Naive B cell (primary cell): ENCODE measurements at regions not wholly inside any gene's neighbourhood (a gene's known extent, or its start where the extent isn't known, plus 50 kb on each side); places are given as distances from the start of the nearest gene placed in this dataset.
A peak's percentile ranks its signal among the peaks of the same experiment; 100 is the strongest.

ENCODE experiments used
- ATAC-seq, 2 donors: fragments of 150-1000 bp; cut with Tn5 transposase; 2 replicates each; pipeline ENCODE4 v1.10.0; 2021; ENCODE audit warnings: low read depth in 2 of 2, mild to moderate bottlenecking in 2 of 2, moderate library complexity in 2 of 2
- DNase-seq: peaks from one replicate; pipeline ENCODE4 v3.0.0; 2022
- H3K27ac Mint-ChIP-seq, 6 donors: one replicate each; pipeline ENCODE4 v1.8.0; 2020 to 2022; ENCODE audit warnings: mild to moderate bottlenecking in 6 of 6, mixed read lengths in 6 of 6, moderate library complexity in 5 of 6, inconsistent platforms in 2 of 6
- H3K27me3 Mint-ChIP-seq, 3 donors: one replicate each; pipeline ENCODE4 v1.8.0; 2021 to 2022; ENCODE audit warnings: mixed read lengths in 3 of 3, mild to moderate bottlenecking in 1 of 3
- H3K36me3 Mint-ChIP-seq, 2 donors: one replicate each; pipeline ENCODE4 v1.8.0; 2020 to 2022; ENCODE audit warnings: mixed read lengths in 2 of 2, inconsistent platforms in 1 of 2, mild to moderate bottlenecking in 1 of 2
- H3K4me1 Mint-ChIP-seq, 3 donors: one replicate each; pipeline ENCODE4 v1.8.0; 2020 to 2022; ENCODE audit warnings: mixed read lengths in 3 of 3, inconsistent platforms in 1 of 3, mild to moderate bottlenecking in 1 of 3, moderate library complexity in 1 of 3
- H3K4me3 Mint-ChIP-seq, 8 donors: one replicate each; pipeline ENCODE4 v1.8.0; 2020 to 2022; ENCODE audit warnings: mild to moderate bottlenecking in 8 of 8, mixed read lengths in 8 of 8, moderate library complexity in 8 of 8, inconsistent platforms in 2 of 8
- H3K9me3 Mint-ChIP-seq, 7 donors: one replicate each; pipeline ENCODE4 v1.8.0; 2020 to 2022; ENCODE audit warnings: mixed read lengths in 7 of 7, mild to moderate bottlenecking in 5 of 7, inconsistent platforms in 2 of 7, moderate library complexity in 1 of 7

DNA sequence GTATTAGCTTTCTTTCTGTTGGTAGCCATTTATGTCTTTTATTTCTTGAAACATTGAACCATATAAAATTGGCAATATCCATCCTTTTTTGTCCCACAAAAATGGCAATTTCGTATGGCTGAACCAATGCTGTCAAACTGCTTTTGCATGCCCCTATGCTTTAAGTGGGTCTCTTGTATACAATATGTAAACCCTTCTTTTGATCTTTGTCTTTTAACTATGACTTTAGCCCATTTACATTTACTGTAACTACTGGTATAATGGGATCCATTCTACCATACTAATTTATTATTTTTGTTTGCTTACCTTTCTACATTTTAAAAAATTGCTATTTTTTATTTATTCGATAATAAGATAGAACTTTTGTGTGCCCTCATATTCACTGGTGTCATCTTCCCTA lies 93.4 kb downstream of the TENT4A start:
- Mint-ChIP-seq H3K27me3 (peaks cover 9 to 18% (median 14%) of the 10 kb centered on the region in 3 donors), H3K4me3 (no peak overlapping the region), H3K9me3 (peaks cover 3 to 27% (median 5%) of the 10 kb centered on the region in 7 donors), H3K36me3 (peaks cover 0 to 8% of the 10 kb centered on the region in 2 donors), H3K27ac (peak overlapping the region in 1 of 6 donors; percentile 11), H3K4me1 (no peaks in the 10 kb centered on the region)
- no peak for DNase-seq
- no peak for ATAC-seq

DNA sequence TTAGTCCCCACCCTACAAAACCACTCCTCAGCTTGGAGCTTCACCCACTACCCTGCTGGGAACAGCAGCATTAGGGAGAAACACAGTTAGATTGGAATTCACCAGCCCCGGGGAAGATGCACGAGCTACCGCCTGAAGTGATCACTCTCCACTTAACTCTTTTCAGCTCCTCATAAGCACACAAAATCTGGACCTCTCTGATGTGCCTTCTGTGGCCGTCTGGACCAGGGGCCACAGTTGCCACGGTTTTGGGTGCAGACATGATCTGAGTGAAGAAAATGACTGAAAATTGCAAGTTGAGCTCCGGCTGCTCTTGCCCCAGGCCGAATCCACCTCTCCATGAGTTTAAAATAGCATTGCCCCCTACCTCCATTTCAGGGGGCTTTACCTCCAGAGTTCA lies 95.2 kb downstream of the TENT4A start:
- Mint-ChIP-seq H3K27ac (no peak overlapping the region), H3K27me3 (peaks cover 9 to 18% (median 9%) of the 10 kb centered on the region in 3 donors)
- ATAC-seq: no peak

DNA sequence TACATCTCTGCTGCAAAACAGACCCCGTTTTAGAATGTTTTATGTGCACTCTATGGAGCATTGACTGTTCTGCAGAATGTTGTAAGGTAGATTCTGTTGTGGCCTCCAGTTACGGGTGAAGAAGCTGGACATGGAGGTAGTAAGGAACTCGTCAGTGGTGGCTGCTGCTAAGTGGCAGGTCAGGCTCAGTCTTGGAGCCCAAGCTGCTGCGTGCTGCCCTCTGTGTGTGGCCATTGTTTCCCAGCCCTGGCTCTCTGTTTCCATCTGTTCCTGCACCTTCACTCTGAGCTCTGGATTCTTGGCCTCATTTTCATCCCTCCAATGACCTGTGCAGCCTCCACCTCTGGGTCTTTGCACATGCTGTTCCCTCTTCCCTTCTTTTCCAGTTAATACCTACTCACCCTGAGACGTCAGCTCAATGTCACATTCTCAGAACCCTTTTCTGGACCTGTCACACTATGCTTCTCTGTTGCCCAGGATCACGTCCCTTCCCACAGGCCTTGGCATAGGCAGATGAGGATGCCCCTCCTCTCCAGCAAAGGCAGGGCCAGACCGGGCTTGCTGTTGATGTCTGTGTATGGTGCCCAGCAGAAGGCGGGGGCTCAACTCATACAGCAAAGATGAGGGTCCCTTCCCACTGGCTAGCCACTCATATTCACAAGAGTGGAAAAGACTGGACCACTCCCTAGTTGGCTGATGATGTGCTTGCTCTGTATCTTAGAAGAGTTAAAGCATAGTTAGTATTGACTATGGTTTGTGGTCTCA lies 97.6 kb downstream of the TENT4A start:
- Mint-ChIP-seq H3K27me3 (peaks cover 8 to 15% (median 9%) of the 10 kb centered on the region in 3 donors), H3K36me3 (peaks cover 0 to 8% of the 10 kb centered on the region in 2 donors), H3K27ac (no peak overlapping the region), H3K4me3 (no peak overlapping the region), H3K4me1 (no peaks in the 10 kb centered on the region), H3K9me3 (peaks cover 0 to 23% (median 5%) of the 10 kb centered on the region in 7 donors)
- ATAC-seq (no peak), DNase-seq (no peak)

More for the DNA sequence above, 95.2 kb downstream of the TENT4A start:
- Mint-ChIP-seq H3K4me3 (no peak overlapping the region), H3K9me3 (peaks cover 0 to 27% (median 5%) of the 10 kb centered on the region in 7 donors), H3K4me1 (no peaks in the 10 kb centered on the region), H3K36me3 (peaks cover 0 to 8% of the 10 kb centered on the region in 2 donors)
- DNase-seq: no peak

- DNase-seq: no peak
- Mint-ChIP-seq H3K27ac (no peak overlapping the region), H3K27me3 (peaks cover 8 to 15% (median 9%) of the 10 kb centered on the region in 3 donors), H3K9me3 (peaks cover 0 to 14% (median 5%) of the 10 kb centered on the region in 7 donors), H3K36me3 (no peaks in the 10 kb centered on the region), H3K4me1 (no peaks in the 10 kb centered on the region), H3K4me3 (no peak overlapping the region)
- no peak for ATAC-seq
These were observed 98.9 kb downstream of the TENT4A start for GRCh38 chr5:6812091-6812490.

DNA sequence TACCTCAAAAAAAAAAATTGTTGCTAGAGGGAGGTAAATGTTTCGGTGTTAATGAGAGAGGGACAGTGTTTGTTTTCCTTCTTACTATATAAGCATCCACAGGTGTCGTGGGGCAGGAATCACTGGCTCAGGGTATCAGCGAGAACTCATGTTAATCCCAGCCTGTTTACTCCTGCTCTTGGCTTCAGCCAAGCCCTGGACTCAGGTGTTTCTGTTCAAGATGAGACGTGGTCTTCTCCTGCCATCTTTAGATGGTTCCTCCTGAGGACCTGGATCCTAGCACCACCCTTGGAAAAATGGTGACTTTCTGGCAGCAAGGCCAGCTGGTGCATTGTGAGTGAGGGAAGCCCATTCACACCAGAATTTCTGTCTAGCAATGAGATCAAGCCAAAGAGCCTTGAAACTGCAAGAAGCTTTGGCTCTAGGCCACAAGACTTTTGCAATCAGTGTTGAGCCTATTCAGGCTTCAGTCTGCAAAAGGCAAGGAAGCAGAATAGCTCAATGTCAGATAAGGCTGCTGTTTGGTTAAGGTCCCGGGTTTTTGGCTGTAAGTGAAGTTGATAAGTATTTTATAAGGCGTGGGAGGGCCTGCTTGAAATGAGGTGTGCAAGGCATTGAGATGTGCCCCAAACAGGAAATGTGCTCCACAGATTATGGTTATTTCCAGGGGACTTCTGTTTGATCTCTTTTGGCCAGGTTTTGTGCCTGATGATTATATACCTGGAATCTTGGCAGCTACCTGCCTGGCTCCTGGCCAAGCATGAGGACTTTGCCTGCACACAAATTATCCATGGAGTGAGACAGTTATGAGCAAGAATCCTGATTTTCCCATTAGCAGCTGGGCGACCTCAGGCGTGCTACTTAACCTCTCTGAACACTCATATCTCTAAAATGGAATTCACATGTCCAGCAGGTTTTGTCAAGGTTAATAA lies 99.8 kb downstream of the TENT4A start:
- ATAC-seq (no peak), DNase-seq (no peak)
- H3K4me1 Mint-ChIP-seq: no peaks in the 10 kb centered on the region
- peaks cover 0 to 7% (median 1%) of the 10 kb centered on the region in 7 donors for H3K9me3 Mint-ChIP-seq
- H3K27ac Mint-ChIP-seq: peak overlapping the region in 2 of 6 donors; percentile 48 to 79
- no peak overlapping the region for H3K4me3 Mint-ChIP-seq
- no peaks in the 10 kb centered on the region for H3K36me3 Mint-ChIP-seq
- peaks cover 8 to 15% (median 9%) of the 10 kb centered on the region in 3 donors for H3K27me3 Mint-ChIP-seq

DNA sequence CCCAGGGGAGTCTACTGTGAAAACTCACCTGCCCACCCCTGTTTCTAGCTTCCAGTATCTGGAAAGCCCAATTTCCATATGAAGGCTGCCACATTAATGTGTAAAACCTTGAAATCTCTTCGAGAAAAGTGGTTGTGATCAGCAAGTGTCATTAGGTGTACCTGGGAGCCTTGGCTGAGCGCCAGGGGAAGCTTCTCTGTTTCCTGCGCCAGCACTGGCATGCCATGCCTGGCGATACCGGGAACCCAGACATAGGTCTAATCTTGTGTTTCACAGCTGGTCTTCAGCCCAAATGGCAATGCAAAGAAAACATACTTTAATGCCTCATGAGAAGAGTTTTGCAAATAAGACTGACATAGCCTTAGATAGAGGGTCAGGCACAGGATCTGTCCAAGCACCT lies 101.6 kb downstream of the TENT4A start:
- Mint-ChIP-seq H3K4me3 (no peak overlapping the region), H3K4me1 (no peaks in the 10 kb centered on the region), H3K9me3 (peaks cover 0 to 9% (median 5%) of the 10 kb centered on the region in 7 donors), H3K27ac (no peak overlapping the region), H3K36me3 (no peaks in the 10 kb centered on the region), H3K27me3 (peaks cover 10 to 17% (median 15%) of the 10 kb centered on the region in 3 donors)
- DNase-seq (no peak), ATAC-seq (no peak)

DNA sequence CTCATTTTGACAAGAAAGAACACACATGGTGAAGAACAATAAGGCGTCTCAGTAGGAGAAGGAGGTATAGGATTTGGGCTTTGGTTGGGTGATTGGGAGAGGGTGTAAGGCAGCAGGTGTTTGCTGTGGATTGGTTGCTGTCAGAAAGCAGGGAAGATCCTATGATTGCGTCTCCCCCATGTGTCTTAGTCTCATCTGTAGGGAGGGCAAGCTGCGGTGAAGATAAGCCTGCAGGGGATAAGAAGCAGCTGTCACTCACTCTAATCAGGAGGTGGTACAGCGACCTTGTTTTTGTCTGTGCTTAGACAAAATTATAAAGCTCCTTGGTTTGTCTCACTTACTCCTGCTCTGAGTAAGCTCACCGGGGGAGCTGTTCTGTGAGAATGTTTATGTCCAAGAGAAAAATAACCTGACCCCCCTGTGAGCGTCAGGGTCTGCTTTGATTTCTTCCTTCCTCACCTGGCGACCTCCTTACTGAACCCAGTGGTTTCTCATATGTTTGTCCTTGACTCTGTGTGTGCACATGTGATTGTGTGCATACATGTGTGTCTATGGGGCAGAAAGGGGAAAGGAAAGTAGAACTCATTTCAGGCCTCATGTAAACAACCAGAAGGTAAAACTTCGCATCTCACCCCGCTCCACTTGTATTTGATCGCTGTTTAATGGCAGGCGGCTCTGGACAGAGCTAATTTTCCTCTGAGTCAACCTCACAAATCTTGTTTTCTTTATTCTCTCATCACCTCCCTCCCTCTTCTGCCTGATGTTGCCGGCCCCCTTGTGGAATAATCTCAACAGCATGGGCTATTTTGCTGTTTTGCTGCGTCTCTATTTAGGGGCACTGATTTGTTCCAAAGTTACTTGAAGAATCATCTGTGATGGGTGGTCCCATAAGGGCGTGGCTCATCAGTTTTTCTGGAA lies 105.6 kb downstream of the TENT4A start:
- DNase-seq (no peak), ATAC-seq (no peak)
- Mint-ChIP-seq H3K4me1 (no peaks in the 10 kb centered on the region), H3K9me3 (peaks cover 13 to 32% (median 27%) of the 10 kb centered on the region in 7 donors), H3K36me3 (peaks cover 5 to 17% of the 10 kb centered on the region in 2 donors), H3K4me3 (no peak overlapping the region), H3K27ac (no peak overlapping the region), H3K27me3 (peaks cover 10 to 18% (median 17%) of the 10 kb centered on the region in 3 donors)

- Mint-ChIP-seq H3K4me1 (no peaks in the 10 kb centered on the region), H3K4me3 (no peak overlapping the region), H3K27me3 (peaks cover 10 to 20% (median 18%) of the 10 kb centered on the region in 3 donors), H3K9me3 (peaks cover 13 to 37% (median 27%) of the 10 kb centered on the region in 7 donors), H3K27ac (no peak overlapping the region), H3K36me3 (peaks cover 5 to 17% of the 10 kb centered on the region in 2 donors)
- no peak for ATAC-seq
- no peak for DNase-seq
These were observed 106.3 kb downstream of the TENT4A start for GRCh38 chr5:6819521-6819920.

GRCh38 chr5:6820851-6821479 lies 107.7 kb downstream of the TENT4A start:
- H3K36me3 Mint-ChIP-seq: peaks cover 5 to 17% of the 10 kb centered on the region in 2 donors
- no peak for ATAC-seq
- no peak overlapping the region for H3K4me3 Mint-ChIP-seq
- H3K4me1 Mint-ChIP-seq: no peaks in the 10 kb centered on the region
- no peak overlapping the region for H3K27ac Mint-ChIP-seq
- DNase-seq: no peak
- peaks cover 10 to 20% (median 18%) of the 10 kb centered on the region in 3 donors for H3K27me3 Mint-ChIP-seq
- peaks cover 13 to 37% (median 27%) of the 10 kb centered on the region in 7 donors for H3K9me3 Mint-ChIP-seq

GRCh38 chr5:6822068-6822467 lies 108.8 kb downstream of the TENT4A start:
- no peak for ATAC-seq
- peaks cover 10 to 20% (median 18%) of the 10 kb centered on the region in 3 donors for H3K27me3 Mint-ChIP-seq
- no peak for DNase-seq
- peaks cover 5 to 17% of the 10 kb centered on the region in 2 donors for H3K36me3 Mint-ChIP-seq
- H3K4me3 Mint-ChIP-seq: no peak overlapping the region
- peaks cover 11 to 37% (median 27%) of the 10 kb centered on the region in 7 donors for H3K9me3 Mint-ChIP-seq
- no peaks in the 10 kb centered on the region for H3K4me1 Mint-ChIP-seq
- no peak overlapping the region for H3K27ac Mint-ChIP-seq

DNA sequence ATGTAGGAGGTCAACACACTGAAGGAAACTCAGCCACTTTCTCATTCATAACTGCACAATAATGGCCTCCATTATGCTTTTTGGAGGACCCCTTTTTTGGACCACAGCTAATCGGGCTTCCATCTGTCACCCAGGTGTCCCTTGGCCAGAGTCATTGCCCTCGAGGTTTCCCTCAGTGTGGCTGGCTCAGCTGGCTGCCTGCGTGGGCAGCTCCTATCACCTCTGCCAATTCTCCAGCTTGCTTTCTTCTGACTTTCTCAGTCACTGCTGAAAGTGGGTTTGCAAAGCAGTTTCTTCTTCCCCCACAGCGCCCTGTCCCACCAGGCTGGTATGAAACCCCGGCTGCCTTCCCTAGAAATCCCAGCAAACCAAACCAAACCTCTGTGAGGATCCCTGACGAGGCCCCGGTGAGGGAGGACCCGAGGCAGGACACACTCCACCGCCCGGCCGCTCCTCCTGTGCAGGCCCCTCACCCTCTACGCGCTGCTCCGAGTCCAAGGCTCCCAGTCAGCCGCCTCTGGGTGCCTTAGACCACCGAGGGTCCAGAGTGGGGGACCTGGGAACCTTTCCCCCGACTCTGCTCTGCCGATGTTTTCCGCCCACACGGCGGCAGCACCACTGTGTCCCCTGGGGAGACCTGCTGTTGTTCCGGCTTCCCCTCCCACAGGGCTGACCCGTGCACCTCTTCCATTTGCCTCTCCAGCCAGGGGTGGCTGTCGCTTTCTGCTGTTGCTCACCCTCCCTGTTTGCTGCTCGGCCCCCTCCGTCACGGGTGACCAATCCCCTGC lies 109.5 kb downstream of the TENT4A start:
- Mint-ChIP-seq H3K4me3 (peak overlapping the region in 1 of 8 donors; percentile 51), H3K36me3 (peaks cover 5 to 17% of the 10 kb centered on the region in 2 donors), H3K9me3 (peaks cover 10 to 37% (median 27%) of the 10 kb centered on the region in 7 donors), H3K27me3 (peaks cover 10 to 20% (median 18%) of the 10 kb centered on the region in 3 donors), H3K27ac (no peak overlapping the region), H3K4me1 (peaks cover under 1 to 4% (median 3%) of the 10 kb centered on the region in 3 donors)
- no peak for DNase-seq
- no peak for ATAC-seq
